ENCODE measurements at regions not wholly inside any gene's neighbourhood (a gene's known extent, or its start where the extent isn't known, plus 50 kb on each side); places are given as distances from the start of the nearest gene placed in this dataset.

GRCh38 chr4:99736846-99737245 is 79.2 kb upstream of the C4orf54 start:
- no peaks in the 10 kb centered on the region for H3K9me3 ChIP-seq (ENCODE audit: control insufficient read depth in 4 of 4, low read length in 3 of 4)
- no peak overlapping the region for H3K27ac ChIP-seq (ENCODE audit: low read depth in 1 of 2, low read length in 2 of 2)
- H3K4me1 ChIP-seq (ENCODE audit: control insufficient read depth in 4 of 4, insufficient read depth in 4 of 4, low read length in 3 of 4), result peaks cover 0 to 2% (median 0%) of the 10 kb centered on the region in 4 donors
- no peak overlapping the region for H3K4me3 ChIP-seq (ENCODE audit: low read depth in 1 of 3, low read length in 3 of 3)
- H3K36me3 ChIP-seq (ENCODE audit: control insufficient read depth in 4 of 4, insufficient read depth in 3 of 4, low read depth in 1 of 4, low read length in 3 of 4), result no peaks in the 10 kb centered on the region
- WGBS, result 43% methylated on average over 1 of the region's 1 CpG
- no peaks in the 10 kb centered on the region for H3K27me3 ChIP-seq (ENCODE audit: control insufficient read depth in 4 of 4, insufficient read depth in 4 of 4, low read length in 3 of 4)
- no peak for TF ChIP-seq REST (IDR thresholded peaks at IDR 0.05)
- no peak for TF ChIP-seq YY1 (IDR thresholded peaks at IDR 0.05)
- TF ChIP-seq CTCF (IDR thresholded peaks at IDR 0.05; ENCODE audit: low read depth, low read length, missing input control), result no peak
- TF ChIP-seq RXRA (IDR thresholded peaks at IDR 0.05), result no peak
- no peak for TF ChIP-seq SP1 (IDR thresholded peaks at IDR 0.05)
- TF ChIP-seq ZBTB33 (IDR thresholded peaks at IDR 0.05), result no peak
- no peak for TF ChIP-seq HNF4G (IDR thresholded peaks at IDR 0.05)
- no peak for TF ChIP-seq EGR1 (IDR thresholded peaks at IDR 0.05; ENCODE audit: low read depth in 2 of 2)
- TF ChIP-seq NR2F2 (IDR thresholded peaks at IDR 0.05), result no peak
- TF ChIP-seq JUND (IDR thresholded peaks at IDR 0.05), result no peak
- no peak for TF ChIP-seq MAX (IDR thresholded peaks at IDR 0.05)
- DNase-seq (ENCODE audit: low spot score), result no peak
- no peak overlapping the region for H3K9ac ChIP-seq (ENCODE audit: low read depth in 1 of 2, low read length in 2 of 2)

GRCh38 chr4:99735822-99736221 is 78.2 kb upstream of the C4orf54 start:
- no peak for DNase-seq (ENCODE audit: low spot score)
- Histone ChIP-seq H3K36me3 (ENCODE audit: control insufficient read depth in 4 of 4, insufficient read depth in 3 of 4, low read depth in 1 of 4, low read length in 3 of 4) (no peaks in the 10 kb centered on the region), H3K9ac (ENCODE audit: low read depth in 1 of 2, low read length in 2 of 2) (no peak overlapping the region), H3K27ac (ENCODE audit: low read depth in 1 of 2, low read length in 2 of 2) (no peak overlapping the region), H3K4me3 (ENCODE audit: low read depth in 1 of 3, low read length in 3 of 3) (no peak overlapping the region), H3K27me3 (ENCODE audit: control insufficient read depth in 4 of 4, insufficient read depth in 4 of 4, low read length in 3 of 4) (no peaks in the 10 kb centered on the region), H3K4me1 (ENCODE audit: control insufficient read depth in 4 of 4, insufficient read depth in 4 of 4, low read length in 3 of 4) (peaks cover 0 to 2% (median 0%) of the 10 kb centered on the region in 4 donors), H3K9me3 (ENCODE audit: control insufficient read depth in 4 of 4, low read length in 3 of 4) (no peaks in the 10 kb centered on the region)
- TF ChIP-seq HNF4A (conservative IDR thresholded peaks at IDR 0.05), result no peak
- TF ChIP-seq EGR1 (IDR thresholded peaks at IDR 0.05; ENCODE audit: low read depth in 2 of 2), result no peak
- TF ChIP-seq ATF3 (IDR thresholded peaks at IDR 0.05), result no peak
- TF ChIP-seq YY1 (IDR thresholded peaks at IDR 0.05), result no peak
- no peak for TF ChIP-seq ZBTB33 (IDR thresholded peaks at IDR 0.05)
- no peak for TF ChIP-seq JUND (IDR thresholded peaks at IDR 0.05)
- TF ChIP-seq TAF1 (conservative IDR thresholded peaks at IDR 0.05), result no peak
- no peak for TF ChIP-seq SP1 (IDR thresholded peaks at IDR 0.05)
